Kasumi-1 (cell line): ENCODE measurements at regions not wholly inside any gene's neighbourhood (a gene's known extent, or its start where the extent isn't known, plus 50 kb on each side); places are given as distances from the start of the nearest gene placed in this dataset.
"Not testable (repeated sequence)": the region's sequence is repeated elsewhere in the genome, so short reads cannot be mapped to it uniquely, and the experiment has no call there.

Source experiments
- DNase-seq, 2 experiments: peaks; one replicate each; lab custom pipeline; 2025; lab: John Stamatoyannopoulos, UW

- peak; percentile 16 to 42 for DNase-seq
These were observed 1548.6 kb downstream of the EFNA5 start for GRCh38 chr5:106121972-106122605.

GRCh38 chr5:106116682-106117081, 1554.1 kb downstream of the EFNA5 start:
- no peak for DNase-seq

- no peak for DNase-seq
These were observed 1556.8 kb downstream of the EFNA5 start for GRCh38 chr5:106113922-106114321.

GRCh38 chr5:106106384-106106783, 1564.4 kb downstream of the EFNA5 start:
- no peak for DNase-seq

- DNase-seq = no peak
These were observed 1573.4 kb downstream of the EFNA5 start for GRCh38 chr5:106097340-106097739.

- no peak for DNase-seq
These were observed 1575.9 kb downstream of the EFNA5 start for GRCh38 chr5:106094839-106095238.

- no peak for DNase-seq
These were observed 1576.5 kb downstream of the EFNA5 start for GRCh38 chr5:106094204-106094607.

GRCh38 chr5:106093134-106093533, 1577.6 kb downstream of the EFNA5 start:
- no peak for DNase-seq

- DNase-seq = no peak
These were observed 1578.3 kb downstream of the EFNA5 start for GRCh38 chr5:106092455-106092854.

- no peak for DNase-seq
These were observed 1581.7 kb downstream of the EFNA5 start for GRCh38 chr5:106089073-106089472.

GRCh38 chr5:106088462-106088861, 1582.3 kb downstream of the EFNA5 start:
- DNase-seq = no peak

- DNase-seq = no peak
These were observed 1584.4 kb downstream of the EFNA5 start for GRCh38 chr5:106086352-106086751.

GRCh38 chr5:106085556-106085955, 1585.2 kb downstream of the EFNA5 start:
- no peak for DNase-seq

- DNase-seq = no peak
These were observed 1585.6 kb downstream of the EFNA5 start for GRCh38 chr5:106085136-106085535.

GRCh38 chr5:106080535-106080934, 1590.2 kb downstream of the EFNA5 start:
- no peak for DNase-seq

- no peak for DNase-seq
These were observed 1594.1 kb downstream of the EFNA5 start for GRCh38 chr5:106076655-106077054.

GRCh38 chr5:106072208-106072607, 1598.5 kb downstream of the EFNA5 start:
- no peak for DNase-seq

GRCh38 chr5:106047341-106047740, 1623.4 kb downstream of the EFNA5 start:
- no peak for DNase-seq

GRCh38 chr5:106032069-106032468, 1638.7 kb downstream of the EFNA5 start:
- not testable (repeated sequence) for DNase-seq

GRCh38 chr5:106028314-106028713, 1642.4 kb downstream of the EFNA5 start:
- no peak for DNase-seq

GRCh38 chr5:106020894-106021293, 1649.8 kb downstream of the EFNA5 start:
- no peak for DNase-seq

- no peak for DNase-seq
These were observed 1651.5 kb downstream of the EFNA5 start for GRCh38 chr5:106019261-106019660.

- no peak for DNase-seq
These were observed 1653.4 kb downstream of the EFNA5 start for GRCh38 chr5:106017243-106017857.

GRCh38 chr5:106014262-106014661, 1656.5 kb downstream of the EFNA5 start:
- no peak for DNase-seq
